ENCODE measurements at regions not wholly inside any gene's neighbourhood (a gene's known extent, or its start where the extent isn't known, plus 50 kb on each side); places are given as distances from the start of the nearest gene placed in this dataset.
A peak's percentile ranks its signal among the peaks of the same experiment; 100 is the strongest.

- intact Hi-C loops (cut with DNase I) = loop anchor here in 5 of 10 donors (5.0 to 10.0 kb wide), 5 partner anchors 190 to 360 kb away; no protein-coding TSS in a partner anchor
These were observed 216.8 kb upstream of the SGK1 start for GRCh38 chr6:134534708-134535149.

GRCh38 chr6:134533991-134534390 is 216.1 kb upstream of the SGK1 start:
- peak in 2 of 4 donors; percentile 55 to 73 for ATAC-seq

More at GRCh38 chr6:134534708-134535149, 216.8 kb upstream of the SGK1 start:
- Histone ChIP-seq H3K4me3 (no peak overlapping the region), H3K36me3 (no peaks in the 10 kb centered on the region), H3K4me1 (peaks cover 0 to 39% (median 22%) of the 10 kb centered on the region in 12 donors), H3K9me3 (no peaks in the 10 kb centered on the region), H3K27ac (peak overlapping the region in 7 of 12 donors; percentile 3 to 61 (median 28)), H3K27me3 (no peaks in the 10 kb centered on the region)
- DNase-seq (no peak), ATAC-seq (peak in 3 of 4 donors; percentile 28 to 52 (median 36))
- WGBS, 4 donors = 70 to 100% (median 89%) methylated on average over 2 of the region's 2 CpGs
- TF ChIP-seq POLR2A (IDR thresholded peaks at IDR 0.05) (no peak), CTCF (IDR thresholded peaks at IDR 0.05) (no peak)

GRCh38 chr6:134532694-134533624 is 215.0 kb upstream of the SGK1 start:
- Histone ChIP-seq H3K4me3 (no peak overlapping the region), H3K36me3 (no peaks in the 10 kb centered on the region), H3K4me1 (peaks cover 0 to 35% (median 21%) of the 10 kb centered on the region in 12 donors), H3K27ac (peak overlapping the region in 3 of 12 donors; percentile 3 to 34 (median 9)), H3K9me3 (no peaks in the 10 kb centered on the region), H3K27me3 (no peaks in the 10 kb centered on the region)
- WGBS, 4 donors = 80 to 87% (median 85%) methylated on average over 8 of the region's 8 CpGs
- no peak for DNase-seq
- TF ChIP-seq CTCF (IDR thresholded peaks at IDR 0.05) (no peak), POLR2A (IDR thresholded peaks at IDR 0.05) (no peak)
- intact Hi-C loops (cut with DNase I) = loop anchor here in 5 of 10 donors (5.0 to 10.0 kb wide), 5 partner anchors 188 to 358 kb away; no protein-coding TSS in a partner anchor
- ATAC-seq = no peak

More at GRCh38 chr6:134533991-134534390, 216.1 kb upstream of the SGK1 start:
- no peak overlapping the region for H3K4me3 ChIP-seq
- WGBS, 4 donors = 71 to 78% (median 75%) methylated on average over 3 of the region's 3 CpGs
- H3K27ac ChIP-seq = peak overlapping the region in 5 of 12 donors; percentile 3 to 61 (median 28)
- DNase-seq = peak in 3 of 5 donors; percentile 30 to 50 (median 34)
- intact Hi-C loops (cut with DNase I) = loop anchor here in 5 of 10 donors (5.0 to 10.0 kb wide), 5 partner anchors 189 to 359 kb away; no protein-coding TSS in a partner anchor
- no peaks in the 10 kb centered on the region for H3K36me3 ChIP-seq
- TF ChIP-seq POLR2A (IDR thresholded peaks at IDR 0.05) (no peak), CTCF (IDR thresholded peaks at IDR 0.05) (no peak)
- H3K4me1 ChIP-seq = peaks cover 0 to 35% (median 21%) of the 10 kb centered on the region in 12 donors
- H3K27me3 ChIP-seq = no peaks in the 10 kb centered on the region
- no peaks in the 10 kb centered on the region for H3K9me3 ChIP-seq

- H3K27ac ChIP-seq = peak overlapping the region in 11 of 12 donors; percentile 40 to 70 (median 58)
- H3K27me3 ChIP-seq = no peaks in the 10 kb centered on the region
- no peaks in the 10 kb centered on the region for H3K9me3 ChIP-seq
- ATAC-seq (peak; percentile 66 to 83 (median 76)), DNase-seq (no peak)
- H3K4me1 ChIP-seq = peaks cover 0 to 39% (median 21%) of the 10 kb centered on the region in 12 donors
- TF ChIP-seq CTCF (IDR thresholded peaks at IDR 0.05) (no peak), POLR2A (IDR thresholded peaks at IDR 0.05) (no peak)
- intact Hi-C loops (cut with DNase I) = loop anchor here in 5 of 10 donors (5.0 to 10.0 kb wide), 5 partner anchors 187 to 357 kb away; no protein-coding TSS in a partner anchor
- no peak overlapping the region for H3K4me3 ChIP-seq
- no peaks in the 10 kb centered on the region for H3K36me3 ChIP-seq
These were observed 213.7 kb upstream of the SGK1 start for GRCh38 chr6:134531611-134532010.

Data from heart left ventricle (tissue), 16 donors.